LNCaP clone FGC (cell line): ENCODE measurements at regions not wholly inside any gene's neighbourhood (a gene's known extent, or its start where the extent isn't known, plus 50 kb on each side); places are given as distances from the start of the nearest gene placed in this dataset.

Experiments used
- DNase-seq: peaks from one replicate; pipeline ENCODE4 v3.0.0-alpha.2; 2011; ENCODE audit warnings: low read depth
- H3K4me3 ChIP-seq: 2 replicates; pipeline ENCODE4 v1.5.1; 2011; ENCODE audit warnings: mild to moderate bottlenecking, low read depth, low read length, control low read depth
- CTCF ChIP-seq: IDR thresholded peaks from 2 replicates; pipeline ENCODE4 v1.5.1; 2012; ENCODE audit warnings: mild to moderate bottlenecking; ENCODE audit not compliant: control insufficient read depth, insufficient read depth; ENCODE audit errors: extremely low read depth

DNA sequence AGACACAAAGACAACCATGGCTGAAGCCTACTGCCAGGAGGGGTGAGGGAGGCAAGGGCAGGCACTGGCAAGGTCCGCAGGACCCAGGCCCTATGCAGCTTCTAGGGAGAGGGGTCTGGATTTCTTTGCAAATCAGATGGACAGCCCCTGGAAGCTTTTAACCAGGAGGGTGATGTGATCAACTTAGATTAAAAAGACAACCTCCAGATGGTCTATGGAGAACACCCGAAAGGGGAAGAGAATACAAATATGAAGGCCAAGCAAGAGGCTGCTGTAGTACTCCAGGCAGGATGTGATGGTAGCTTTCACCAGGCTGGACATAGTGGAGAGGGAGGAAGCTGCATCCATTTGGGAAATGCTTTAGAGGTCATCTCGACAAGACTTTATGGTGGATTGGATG is 83.3 kb upstream of the TSPAN11 start:
- H3K4me3 ChIP-seq = no peak overlapping the region
- DNase-seq = no peak
- no peak for TF ChIP-seq CTCF

GRCh38 chr12:30840715-30841114 is 85.8 kb upstream of the TSPAN11 start:
- no peak for TF ChIP-seq CTCF
- DNase-seq = no peak
- no peak overlapping the region for H3K4me3 ChIP-seq

DNA sequence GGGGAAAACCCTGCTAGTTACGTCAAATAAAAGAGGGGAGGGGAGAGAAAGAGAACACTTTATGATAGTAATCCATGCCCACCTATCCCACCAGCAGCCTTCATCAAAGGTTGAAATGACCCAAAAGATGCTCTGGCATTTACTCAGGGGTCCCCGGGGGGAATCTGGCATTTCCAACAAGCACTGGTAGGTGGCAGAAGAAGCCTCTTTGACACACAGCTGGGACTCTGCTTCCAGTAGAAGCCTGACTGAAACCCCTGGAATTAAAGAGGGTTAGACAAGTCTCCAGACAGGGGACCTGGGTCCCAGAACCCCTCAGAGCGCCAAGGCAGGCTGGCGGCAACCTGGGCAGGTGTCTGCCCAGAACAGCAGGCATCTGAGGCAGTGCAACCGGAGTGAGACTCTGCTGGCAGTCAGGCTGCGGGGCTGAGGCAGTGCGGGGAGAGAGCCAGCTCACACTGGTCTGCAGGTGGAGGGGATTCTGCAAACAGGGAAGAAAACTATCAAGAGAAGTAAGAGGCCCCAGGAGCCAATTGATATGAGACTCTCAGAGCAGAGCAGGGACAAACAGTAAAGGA is 85.0 kb upstream of the CAPRIN2 start:
- DNase-seq = no peak
- H3K4me3 ChIP-seq = no peak overlapping the region
- TF ChIP-seq CTCF = no peak

GRCh38 chr12:30837595-30837994 is 82.8 kb upstream of the CAPRIN2 start:
- TF ChIP-seq CTCF = no peak
- DNase-seq = no peak
- H3K4me3 ChIP-seq = no peak overlapping the region

DNA sequence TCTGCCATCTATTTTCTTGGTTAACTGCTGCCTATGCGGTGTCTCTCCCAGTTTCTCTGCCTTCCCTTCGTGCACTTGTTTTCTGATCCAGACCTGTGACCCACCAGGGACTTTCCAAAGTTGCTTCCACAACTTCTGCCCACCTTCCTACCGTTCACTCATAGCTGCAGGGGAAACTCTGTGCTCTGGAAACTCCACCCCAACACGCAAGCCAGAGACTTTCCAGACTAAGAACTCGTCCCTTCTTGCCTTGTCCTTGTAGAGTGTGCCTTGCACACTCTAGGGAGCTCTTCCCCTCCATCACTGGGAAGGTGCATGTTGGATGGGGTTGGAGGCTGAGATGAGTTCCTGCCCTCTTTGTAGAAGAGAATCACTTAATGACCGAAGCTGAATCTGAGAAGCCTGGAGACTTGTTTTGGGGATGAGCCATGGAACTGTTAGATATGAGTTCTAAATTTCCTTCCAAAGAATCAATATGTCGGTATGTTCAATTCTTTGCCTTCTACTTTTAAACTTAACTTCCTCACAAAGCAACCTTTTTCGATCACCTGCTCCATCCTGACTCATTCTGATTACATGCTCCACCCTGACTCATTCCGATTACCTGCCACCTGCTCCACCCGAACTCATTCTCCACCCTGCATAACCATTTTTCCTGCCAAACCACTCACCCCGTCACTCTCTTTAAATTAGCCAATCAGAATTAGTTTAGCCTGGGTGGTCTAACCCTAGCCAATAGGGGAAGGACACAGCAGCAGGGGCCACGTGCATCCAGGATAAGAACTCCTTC is 82.1 kb upstream of the CAPRIN2 start:
- TF ChIP-seq CTCF = no peak
- no peak overlapping the region for H3K4me3 ChIP-seq
- DNase-seq = no peak

DNA sequence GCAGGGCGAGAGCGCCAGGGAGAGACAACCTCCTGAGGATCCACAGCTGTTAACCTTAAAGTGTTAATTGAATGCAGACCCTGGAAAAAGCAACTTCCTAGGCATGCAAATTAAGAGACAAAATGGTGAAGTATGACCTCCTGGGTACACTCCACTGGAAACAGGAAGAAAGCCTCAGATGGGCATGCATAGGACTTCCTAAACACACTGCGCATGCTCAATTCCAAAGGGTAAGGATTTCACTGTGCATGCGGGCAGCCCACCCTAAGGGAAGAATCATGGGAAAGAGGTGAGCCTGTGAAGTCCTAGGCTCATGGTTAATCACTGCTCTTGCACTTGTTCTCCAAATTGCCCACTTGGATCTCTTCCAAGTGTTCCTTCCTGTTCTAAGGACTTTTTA is 80.5 kb upstream of the CAPRIN2 start:
- no peak for DNase-seq
- no peak overlapping the region for H3K4me3 ChIP-seq
- TF ChIP-seq CTCF = no peak

- no peak overlapping the region for H3K4me3 ChIP-seq
- DNase-seq = no peak
- TF ChIP-seq CTCF = no peak
Observed at GRCh38 chr12:30830751-30831150, 76.0 kb upstream of the CAPRIN2 start.
